Naive thymus-derived CD8-positive, alpha-beta T cell (primary cell): ENCODE measurements at regions not wholly inside any gene's neighbourhood (a gene's known extent, or its start where the extent isn't known, plus 50 kb on each side); places are given as distances from the start of the nearest gene placed in this dataset.
A peak's percentile ranks its signal among the peaks of the same experiment; 100 is the strongest.
"Not testable (repeated sequence)": the region's sequence is repeated elsewhere in the genome, so short reads cannot be mapped to it uniquely, and the experiment has no call there.

Source experiments
- ATAC-seq, 2 donors: fragments of 150-1000 bp; cut with Tn5 transposase in 1 of 2; sonication (Bioruptor Pico), chemical (Tn5 transposase) in 1 of 2; 1 replicate in 1 of 2; 2 replicates in 1 of 2; pipeline ENCODE4 v1.10.0; 2021; ENCODE audit warnings: mild to moderate bottlenecking in 2 of 2, moderate library complexity in 2 of 2
- POLR2A ChIA-PET: fragments of 350-600 bp; sonication (Branson Sonifier 250); formaldehyde crosslinking; loops from one replicate; lab custom pipeline; 2021; ENCODE audit warnings: antibody characterized with exemption; lab: Charles Lee
- DNase-seq, 10 donors: peaks; one replicate each; pipeline versions ENCODE4 v3.0.0 to v3.0.0-alpha.2; 2020 to 2022
- H3K27ac Mint-ChIP-seq, 10 donors: one replicate each; pipeline ENCODE4 v1.8.0; 2020 to 2022; ENCODE audit warnings: mild to moderate bottlenecking in 10 of 10, mixed read lengths in 10 of 10, moderate library complexity in 4 of 10, inconsistent platforms in 1 of 10
- H3K27me3 Mint-ChIP-seq, 5 donors: one replicate each; pipeline ENCODE4 v1.8.0; 2021 to 2022; ENCODE audit warnings: mixed read lengths in 5 of 5
- H3K36me3 Mint-ChIP-seq, 3 donors: one replicate each; pipeline ENCODE4 v1.8.0; 2020 to 2022; ENCODE audit warnings: mixed read lengths in 3 of 3, mild to moderate bottlenecking in 2 of 3, inconsistent platforms in 1 of 3
- H3K4me1 Mint-ChIP-seq, 4 donors: one replicate each; pipeline ENCODE4 v1.8.0; 2021 to 2022; ENCODE audit warnings: mixed read lengths in 4 of 4
- H3K4me3 Mint-ChIP-seq, 10 donors: one replicate each; pipeline ENCODE4 v1.8.0; 2020 to 2022; ENCODE audit warnings: mild to moderate bottlenecking in 10 of 10, mixed read lengths in 10 of 10, moderate library complexity in 6 of 10, inconsistent platforms in 1 of 10
- H3K9me3 Mint-ChIP-seq, 9 donors: one replicate each; pipeline ENCODE4 v1.8.0; 2020 to 2022; ENCODE audit warnings: mixed read lengths in 9 of 9, mild to moderate bottlenecking in 3 of 9, inconsistent platforms in 1 of 9, moderate library complexity in 1 of 9

- ATAC-seq, result no peak
- H3K4me3 Mint-ChIP-seq, result no peak overlapping the region
- no peaks in the 10 kb centered on the region for H3K36me3 Mint-ChIP-seq
- H3K27me3 Mint-ChIP-seq, result peaks cover 6 to 23% (median 10%) of the 10 kb centered on the region in 5 donors
- POLR2A ChIA-PET, result no interaction called here
- no peak overlapping the region for H3K27ac Mint-ChIP-seq
- peaks cover 0 to 3% (median 0%) of the 10 kb centered on the region in 9 donors for H3K9me3 Mint-ChIP-seq
- DNase-seq, result no peak
- no peaks in the 10 kb centered on the region for H3K4me1 Mint-ChIP-seq
These were observed 205.3 kb upstream of the IRX4 start for GRCh38 chr5:2087980-2088379.

GRCh38 chr5:2075365-2075764 lies 192.6 kb upstream of the IRX4 start:
- Mint-ChIP-seq H3K27ac (no peak overlapping the region), H3K9me3 (no peaks in the 10 kb centered on the region), H3K27me3 (peaks cover 11 to 41% (median 32%) of the 10 kb centered on the region in 5 donors), H3K4me1 (no peaks in the 10 kb centered on the region), H3K36me3 (peaks cover 0 to 4% (median 0%) of the 10 kb centered on the region in 3 donors), H3K4me3 (no peak overlapping the region)
- no peak for DNase-seq
- ATAC-seq, result no peak
- POLR2A ChIA-PET, result no interaction called here

- H3K9me3 Mint-ChIP-seq, result no peaks in the 10 kb centered on the region
- peaks cover 9 to 38% (median 24%) of the 10 kb centered on the region in 5 donors for H3K27me3 Mint-ChIP-seq
- no peaks in the 10 kb centered on the region for H3K36me3 Mint-ChIP-seq
- ATAC-seq (no peak), DNase-seq (no peak)
- H3K27ac Mint-ChIP-seq, result no peak overlapping the region
- POLR2A ChIA-PET, result no interaction called here
- peaks cover 0 to 2% (median 0%) of the 10 kb centered on the region in 4 donors for H3K4me1 Mint-ChIP-seq
- no peak overlapping the region for H3K4me3 Mint-ChIP-seq
These were observed 188.8 kb upstream of the IRX4 start for GRCh38 chr5:2071562-2071961.

GRCh38 chr5:2070787-2071186 lies 188.1 kb upstream of the IRX4 start:
- H3K36me3 Mint-ChIP-seq, H3K27ac Mint-ChIP-seq, H3K9me3 Mint-ChIP-seq, POLR2A ChIA-PET, DNase-seq, ATAC-seq, H3K4me1 Mint-ChIP-seq, H3K4me3 Mint-ChIP-seq: not testable (repeated sequence)
- peaks cover 9 to 38% (median 28%) of the 10 kb centered on the region in 5 donors for H3K27me3 Mint-ChIP-seq

- Mint-ChIP-seq H3K9me3 (peaks cover 0 to 9% (median under 1%) of the 10 kb centered on the region in 9 donors), H3K36me3 (no peaks in the 10 kb centered on the region), H3K4me1 (peaks cover 0 to 2% (median 0%) of the 10 kb centered on the region in 4 donors), H3K27me3 (peaks cover 4 to 44% (median 27%) of the 10 kb centered on the region in 5 donors), H3K4me3 (no peak overlapping the region), H3K27ac (no peak overlapping the region)
- no peak for ATAC-seq
- DNase-seq, result no peak
- POLR2A ChIA-PET, result no interaction called here
These were observed 185.8 kb upstream of the IRX4 start for GRCh38 chr5:2068531-2068930.

GRCh38 chr5:2066373-2066772 lies 183.6 kb upstream of the IRX4 start:
- Mint-ChIP-seq H3K4me3 (no peak overlapping the region), H3K4me1 (peaks cover 0 to 2% (median 0%) of the 10 kb centered on the region in 4 donors), H3K27ac (no peak overlapping the region), H3K36me3 (peaks cover 0 to 5% (median 0%) of the 10 kb centered on the region in 3 donors), H3K9me3 (peaks cover 0 to 18% (median 2%) of the 10 kb centered on the region in 9 donors), H3K27me3 (peaks cover 8 to 58% (median 41%) of the 10 kb centered on the region in 5 donors)
- ATAC-seq (no peak), DNase-seq (no peak)
- POLR2A ChIA-PET, result no interaction called here

- POLR2A ChIA-PET, H3K27ac Mint-ChIP-seq, H3K36me3 Mint-ChIP-seq, H3K4me3 Mint-ChIP-seq, H3K4me1 Mint-ChIP-seq, DNase-seq, ATAC-seq: not testable (repeated sequence)
- Mint-ChIP-seq H3K9me3 (peaks cover 0 to 18% (median 2%) of the 10 kb centered on the region in 9 donors), H3K27me3 (peaks cover 11 to 60% (median 44%) of the 10 kb centered on the region in 5 donors)
These were observed 180.7 kb upstream of the IRX4 start for GRCh38 chr5:2063380-2063779.

GRCh38 chr5:2052687-2053086 lies 170.0 kb upstream of the IRX4 start:
- Mint-ChIP-seq H3K4me1 (peaks cover 0 to 1% (median 0%) of the 10 kb centered on the region in 4 donors), H3K4me3 (no peak overlapping the region), H3K27me3 (peaks cover 15 to 73% (median 37%) of the 10 kb centered on the region in 5 donors), H3K9me3 (peaks cover 0 to 2% (median 0%) of the 10 kb centered on the region in 9 donors), H3K36me3 (no peaks in the 10 kb centered on the region), H3K27ac (no peak overlapping the region)
- ATAC-seq (no peak), DNase-seq (peak in 1 of 10 donors; percentile 47)
- POLR2A ChIA-PET, result no interaction called here

GRCh38 chr5:2049876-2050275 lies 167.2 kb upstream of the IRX4 start:
- no peak for DNase-seq
- no peak overlapping the region for H3K27ac Mint-ChIP-seq
- H3K36me3 Mint-ChIP-seq, result peaks cover 0 to 12% (median 2%) of the 10 kb centered on the region in 3 donors
- POLR2A ChIA-PET, result no interaction called here
- H3K4me3 Mint-ChIP-seq, result no peak overlapping the region
- H3K27me3 Mint-ChIP-seq, result peaks cover 16 to 78% (median 34%) of the 10 kb centered on the region in 5 donors
- H3K9me3 Mint-ChIP-seq, result peaks cover 0 to 21% (median 5%) of the 10 kb centered on the region in 9 donors
- ATAC-seq, result no peak
- peaks cover 0 to 1% (median 0%) of the 10 kb centered on the region in 4 donors for H3K4me1 Mint-ChIP-seq

GRCh38 chr5:2048664-2049063 lies 165.9 kb upstream of the IRX4 start:
- H3K27me3 Mint-ChIP-seq, result peaks cover 18 to 78% (median 30%) of the 10 kb centered on the region in 5 donors
- no peak for ATAC-seq
- H3K27ac Mint-ChIP-seq, result no peak overlapping the region
- peaks cover 0 to 21% (median 5%) of the 10 kb centered on the region in 9 donors for H3K9me3 Mint-ChIP-seq
- H3K4me3 Mint-ChIP-seq, result no peak overlapping the region
- DNase-seq, result no peak
- H3K4me1 Mint-ChIP-seq, result peaks cover 0 to 1% (median 0%) of the 10 kb centered on the region in 4 donors
- POLR2A ChIA-PET, result no interaction called here
- H3K36me3 Mint-ChIP-seq, result peaks cover 0 to 12% (median 2%) of the 10 kb centered on the region in 3 donors

GRCh38 chr5:2047341-2047927 lies 164.7 kb upstream of the IRX4 start:
- DNase-seq (no peak), ATAC-seq (no peak)
- H3K27me3 Mint-ChIP-seq, result peaks cover 14 to 78% (median 30%) of the 10 kb centered on the region in 5 donors
- H3K36me3 Mint-ChIP-seq, result peaks cover 0 to 12% (median 2%) of the 10 kb centered on the region in 3 donors
- POLR2A ChIA-PET, result no interaction called here
- H3K9me3 Mint-ChIP-seq, result peaks cover 0 to 21% (median 5%) of the 10 kb centered on the region in 9 donors
- H3K4me1 Mint-ChIP-seq, result peaks cover 0 to 1% (median 0%) of the 10 kb centered on the region in 4 donors
- H3K4me3 Mint-ChIP-seq, result no peak overlapping the region
- peak overlapping the region in 1 of 10 donors; percentile 20 for H3K27ac Mint-ChIP-seq

- ATAC-seq (no peak), DNase-seq (no peak)
- Mint-ChIP-seq H3K36me3 (peaks cover 0 to 12% (median 2%) of the 10 kb centered on the region in 3 donors), H3K27me3 (peaks cover 18 to 74% (median 37%) of the 10 kb centered on the region in 5 donors), H3K9me3 (peaks cover 0 to 21% (median 5%) of the 10 kb centered on the region in 9 donors), H3K27ac (peak overlapping the region in 1 of 10 donors; percentile 41), H3K4me1 (no peaks in the 10 kb centered on the region), H3K4me3 (no peak overlapping the region)
- POLR2A ChIA-PET, result no interaction called here
These were observed 161.3 kb upstream of the IRX4 start for GRCh38 chr5:2044041-2044440.

- ATAC-seq (no peak), DNase-seq (peak in 1 of 10 donors; percentile 64)
- POLR2A ChIA-PET, result no interaction called here
- Mint-ChIP-seq H3K27ac (no peak overlapping the region), H3K36me3 (no peaks in the 10 kb centered on the region), H3K27me3 (peaks cover 25 to 64% (median 36%) of the 10 kb centered on the region in 5 donors), H3K4me3 (peak overlapping the region in 9 of 10 donors; percentile 39 to 79 (median 56)), H3K9me3 (no peaks in the 10 kb centered on the region), H3K4me1 (no peaks in the 10 kb centered on the region)
These were observed 156.4 kb upstream of the IRX4 start for GRCh38 chr5:2039180-2039531.
